Upper lobe of right lung (tissue), 1 donor: ENCODE measurements at regions not wholly inside any gene's neighbourhood (a gene's known extent, or its start where the extent isn't known, plus 50 kb on each side); places are given as distances from the start of the nearest gene placed in this dataset.

Source experiments
- ATAC-seq: fragments of 200-7000 bp; cut with Tn5 transposase; one replicate; pipeline ENCODE4 v1.9.1; 2020; ENCODE audit warnings: mild to moderate bottlenecking, moderate library complexity
- DNase-seq: peaks from one replicate; pipeline ENCODE4 v3.0.0-alpha.2; 2020
- H3K27ac ChIP-seq: fragments of 200-600 bp; one replicate; pipeline ENCODE4 v1.8.0; 2022
- H3K27me3 ChIP-seq: fragments of 200-600 bp; one replicate; pipeline ENCODE4 v1.8.0; 2022; ENCODE audit warnings: mild to moderate bottlenecking
- H3K36me3 ChIP-seq: fragments of 200-600 bp; one replicate; pipeline ENCODE4 v1.8.0; 2022
- H3K4me1 ChIP-seq: fragments of 200-600 bp; one replicate; pipeline ENCODE4 v1.8.0; 2022
- H3K4me3 ChIP-seq: fragments of 200-600 bp; one replicate; pipeline ENCODE4 v1.8.0; 2022; ENCODE audit warnings: mild to moderate bottlenecking
- H3K9me3 ChIP-seq: fragments of 200-600 bp; one replicate; pipeline ENCODE4 v1.8.0; 2022
- intact Hi-C: fragments of 100-400 bp; cut with DNase I; formaldehyde crosslinking; loops from one replicate; pipeline ENCODE4 v1.11.0; 2022
- TF ChIP-seq, protein P1 (sequence below): fragments of 200-600 bp; IDR thresholded peaks from one replicate; pipeline ENCODE4 v1.8.0; 2022; ENCODE audit warnings: antibody characterized with exemption
- donor health status: DM: no; HTN: yes; CAD: no; lungs with severe emphysema.

DNA sequence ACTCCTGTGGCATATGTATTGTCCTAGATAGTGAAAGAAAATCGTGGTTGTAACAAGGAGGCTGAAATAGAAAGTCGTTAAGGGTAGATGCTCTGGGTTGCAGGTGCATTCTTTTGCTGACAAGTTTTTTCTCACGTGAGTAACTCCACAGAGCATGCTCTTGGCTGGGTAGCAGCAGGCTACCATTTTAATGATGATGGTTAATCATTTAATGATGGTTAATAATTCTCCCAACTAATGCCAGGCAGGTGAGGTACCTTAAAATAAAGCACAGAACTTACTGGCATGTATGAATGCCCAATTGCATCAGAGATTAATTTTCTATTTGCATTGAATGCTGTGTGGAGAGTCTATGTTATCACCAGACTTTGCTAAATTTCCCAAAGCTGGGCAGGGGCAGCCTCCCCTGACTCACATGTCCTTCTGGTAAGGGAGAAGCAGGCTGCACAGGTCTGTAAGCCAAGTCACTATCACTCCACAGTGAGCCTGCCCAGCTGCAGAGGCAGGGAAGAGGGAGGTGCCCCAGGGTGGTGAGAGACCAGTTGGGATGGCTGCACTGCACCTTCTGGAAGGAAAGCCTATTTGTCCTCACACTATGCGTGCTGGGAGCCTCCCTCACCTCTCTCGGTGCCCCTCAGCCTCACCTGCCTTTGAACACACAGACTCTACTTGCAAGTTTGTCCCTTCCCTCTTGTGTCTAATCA lies 287.0 kb upstream of the IGFBP3 start:
- Histone ChIP-seq H3K27ac (no peak overlapping the region), H3K9me3 (no peaks in the 10 kb centered on the region), H3K4me1 (no peaks in the 10 kb centered on the region), H3K4me3 (no peak overlapping the region), H3K36me3 (no peaks in the 10 kb centered on the region), H3K27me3 (no peaks in the 10 kb centered on the region)
- DNase-seq (no peak), ATAC-seq (no peak)
- intact Hi-C loops = no loop called here
- TF ChIP-seq, protein P1, sequence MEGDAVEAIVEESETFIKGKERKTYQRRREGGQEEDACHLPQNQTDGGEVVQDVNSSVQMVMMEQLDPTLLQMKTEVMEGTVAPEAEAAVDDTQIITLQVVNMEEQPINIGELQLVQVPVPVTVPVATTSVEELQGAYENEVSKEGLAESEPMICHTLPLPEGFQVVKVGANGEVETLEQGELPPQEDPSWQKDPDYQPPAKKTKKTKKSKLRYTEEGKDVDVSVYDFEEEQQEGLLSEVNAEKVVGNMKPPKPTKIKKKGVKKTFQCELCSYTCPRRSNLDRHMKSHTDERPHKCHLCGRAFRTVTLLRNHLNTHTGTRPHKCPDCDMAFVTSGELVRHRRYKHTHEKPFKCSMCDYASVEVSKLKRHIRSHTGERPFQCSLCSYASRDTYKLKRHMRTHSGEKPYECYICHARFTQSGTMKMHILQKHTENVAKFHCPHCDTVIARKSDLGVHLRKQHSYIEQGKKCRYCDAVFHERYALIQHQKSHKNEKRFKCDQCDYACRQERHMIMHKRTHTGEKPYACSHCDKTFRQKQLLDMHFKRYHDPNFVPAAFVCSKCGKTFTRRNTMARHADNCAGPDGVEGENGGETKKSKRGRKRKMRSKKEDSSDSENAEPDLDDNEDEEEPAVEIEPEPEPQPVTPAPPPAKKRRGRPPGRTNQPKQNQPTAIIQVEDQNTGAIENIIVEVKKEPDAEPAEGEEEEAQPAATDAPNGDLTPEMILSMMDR = no peak

DNA sequence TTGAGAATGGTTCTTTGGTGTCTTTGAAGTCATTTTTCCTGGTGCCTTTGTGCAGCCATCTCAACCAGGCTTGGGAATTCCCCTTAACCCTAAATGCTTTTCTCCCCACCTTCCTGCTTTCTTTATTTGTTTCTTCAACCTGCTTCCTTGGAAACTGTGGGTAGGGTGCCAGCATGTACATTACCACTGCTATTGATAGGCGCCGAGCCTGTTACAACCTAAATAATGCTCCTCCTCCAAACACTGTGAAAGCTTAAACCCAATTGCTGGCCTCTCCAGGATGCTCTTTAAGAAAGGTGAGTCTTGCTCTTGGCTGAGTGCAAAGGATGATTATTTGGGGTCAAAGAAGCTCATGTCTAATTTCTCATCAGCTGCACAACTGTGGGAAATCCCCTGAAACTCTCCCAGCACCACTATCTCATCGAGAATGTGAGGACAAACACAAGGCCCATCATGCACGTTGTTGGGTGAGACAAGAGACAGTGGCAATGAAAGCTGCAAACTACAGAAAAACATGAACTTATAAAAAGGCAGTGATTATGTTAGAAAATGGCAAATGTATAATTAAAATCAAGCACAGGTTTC lies 285.5 kb upstream of the IGFBP3 start:
- H3K27ac ChIP-seq = no peak overlapping the region
- H3K4me3 ChIP-seq = no peak overlapping the region
- H3K27me3 ChIP-seq = no peaks in the 10 kb centered on the region
- no peaks in the 10 kb centered on the region for H3K36me3 ChIP-seq
- DNase-seq = no peak
- intact Hi-C loops = no loop called here
- H3K9me3 ChIP-seq = no peaks in the 10 kb centered on the region
- TF ChIP-seq, protein P1 = no peak
- ATAC-seq = no peak
- H3K4me1 ChIP-seq = no peaks in the 10 kb centered on the region

DNA sequence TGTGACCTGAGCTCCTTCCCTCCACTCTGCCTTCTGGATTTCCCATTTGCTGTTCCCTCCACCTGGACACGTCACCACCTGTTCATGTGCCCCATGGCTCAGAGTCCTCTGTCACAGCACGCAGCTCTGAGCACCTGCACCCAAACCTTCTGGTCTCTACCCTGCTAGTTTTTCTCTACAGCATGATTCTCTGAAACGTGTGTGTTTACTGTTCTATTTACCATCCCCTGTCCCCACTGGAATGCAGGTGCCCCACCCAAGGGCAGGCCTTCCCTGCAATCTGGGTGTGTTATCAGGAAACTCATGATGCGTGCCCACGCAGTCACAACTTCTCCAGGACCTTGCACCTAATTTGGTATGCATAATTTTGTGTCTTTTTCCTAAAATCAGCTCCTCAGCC lies 284.4 kb upstream of the IGFBP3 start:
- Histone ChIP-seq H3K4me3 (no peak overlapping the region), H3K9me3 (no peaks in the 10 kb centered on the region), H3K36me3 (no peaks in the 10 kb centered on the region), H3K27ac (no peak overlapping the region), H3K27me3 (no peaks in the 10 kb centered on the region), H3K4me1 (no peaks in the 10 kb centered on the region)
- peak; percentile 33 for ATAC-seq
- TF ChIP-seq, protein P1 = no peak
- intact Hi-C loops = no loop called here
- DNase-seq = no peak

DNA sequence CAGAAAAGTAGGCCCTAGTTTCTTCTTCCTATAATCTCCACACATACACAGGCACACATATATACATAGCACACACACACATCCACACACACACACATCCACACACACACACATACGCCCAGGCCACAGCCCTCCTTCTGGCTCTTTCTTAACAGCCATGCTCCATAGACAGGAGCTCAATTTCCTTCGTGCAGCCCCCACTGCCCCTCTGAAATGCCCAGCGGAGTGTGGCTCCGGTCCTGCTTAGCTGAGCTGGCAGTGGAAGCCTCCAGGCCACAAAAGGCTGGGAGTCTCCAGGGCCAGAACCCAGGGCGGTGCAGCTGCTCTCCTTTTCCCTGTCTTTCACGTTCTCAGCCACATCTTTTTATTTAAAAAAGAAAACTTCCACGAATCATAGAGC lies 282.9 kb upstream of the IGFBP3 start:
- no peaks in the 10 kb centered on the region for H3K4me1 ChIP-seq
- DNase-seq = no peak
- TF ChIP-seq, protein P1 = no peak

DNA sequence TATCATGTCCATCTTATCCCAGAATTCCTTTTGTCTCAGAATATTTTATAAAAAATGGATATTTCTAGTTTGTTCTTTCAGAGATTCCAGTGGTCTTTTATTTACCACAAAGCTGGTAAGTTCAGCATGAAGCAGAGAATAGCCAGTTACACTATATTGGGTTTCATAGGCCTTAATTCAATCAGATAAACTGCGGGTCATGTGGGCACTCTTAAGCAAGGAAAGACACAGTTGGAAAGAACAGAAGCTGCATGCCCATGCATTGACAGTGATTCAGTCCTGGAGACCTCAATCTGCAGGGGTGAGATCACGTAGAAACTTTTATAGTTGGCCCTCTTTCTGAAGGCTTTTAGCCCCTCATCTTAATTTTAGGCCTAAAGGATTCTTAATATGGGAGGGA lies 281.3 kb upstream of the IGFBP3 start:
- intact Hi-C loops = no loop called here
- no peaks in the 10 kb centered on the region for H3K27me3 ChIP-seq

More for the DNA sequence above, 282.9 kb upstream of the IGFBP3 start:
- H3K27me3 ChIP-seq = no peaks in the 10 kb centered on the region
- H3K9me3 ChIP-seq = no peaks in the 10 kb centered on the region
- H3K27ac ChIP-seq = no peak overlapping the region
- intact Hi-C loops = no loop called here
- H3K36me3 ChIP-seq = no peaks in the 10 kb centered on the region
- ATAC-seq = no peak
- H3K4me3 ChIP-seq = no peak overlapping the region

More for the DNA sequence above, 281.3 kb upstream of the IGFBP3 start:
- Histone ChIP-seq H3K4me3 (no peak overlapping the region), H3K9me3 (no peaks in the 10 kb centered on the region), H3K36me3 (no peaks in the 10 kb centered on the region), H3K27ac (no peak overlapping the region), H3K4me1 (no peaks in the 10 kb centered on the region)
- DNase-seq (no peak), ATAC-seq (no peak)
- TF ChIP-seq, protein P1 = no peak
